Pons (tissue), 1 donor: ENCODE measurements at regions not wholly inside any gene's neighbourhood (a gene's known extent, or its start where the extent isn't known, plus 50 kb on each side); places are given as distances from the start of the nearest gene placed in this dataset.
"Not testable (repeated sequence)": the region's sequence is repeated elsewhere in the genome, so short reads cannot be mapped to it uniquely, and the experiment has no call there.

Source experiments
- DNase-seq: peaks from one replicate; pipeline ENCODE4 v3.0.0-alpha.2; 2016; ENCODE audit warnings: low spot score

DNA sequence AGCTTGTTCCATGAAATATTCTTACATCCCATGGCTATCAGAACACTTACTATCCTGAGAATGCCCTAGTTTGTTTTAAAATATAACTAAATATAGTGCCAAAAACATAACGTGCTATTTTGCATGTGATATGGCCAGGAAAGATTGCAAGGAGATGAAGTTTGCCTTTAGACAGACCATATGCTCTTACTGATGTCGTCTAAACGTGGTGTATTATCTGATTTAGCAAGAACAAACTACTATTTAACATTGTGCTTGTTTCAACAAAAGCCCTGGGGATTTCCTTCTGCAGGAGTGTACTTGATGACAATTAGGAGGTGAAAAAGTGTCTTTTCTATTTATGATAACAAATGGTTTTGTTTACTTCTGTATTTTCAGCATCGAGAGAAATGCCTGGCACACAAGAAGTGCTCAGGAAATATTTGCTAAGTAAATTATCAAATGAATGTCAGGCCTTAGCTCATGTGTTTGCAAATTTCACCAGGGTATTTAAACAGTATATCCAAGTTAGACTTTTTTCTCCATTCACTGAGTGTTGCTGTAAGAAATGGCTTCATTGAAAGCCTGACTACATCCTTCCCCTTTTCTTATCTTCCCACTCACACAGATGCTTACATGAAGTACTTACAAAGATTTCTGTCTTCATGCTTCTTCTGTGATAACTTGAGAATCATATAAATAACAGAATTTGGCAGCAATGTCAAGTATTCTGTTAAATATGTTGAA lies 1033.6 kb downstream of the CDH8 start:
- DNase-seq = no peak

DNA sequence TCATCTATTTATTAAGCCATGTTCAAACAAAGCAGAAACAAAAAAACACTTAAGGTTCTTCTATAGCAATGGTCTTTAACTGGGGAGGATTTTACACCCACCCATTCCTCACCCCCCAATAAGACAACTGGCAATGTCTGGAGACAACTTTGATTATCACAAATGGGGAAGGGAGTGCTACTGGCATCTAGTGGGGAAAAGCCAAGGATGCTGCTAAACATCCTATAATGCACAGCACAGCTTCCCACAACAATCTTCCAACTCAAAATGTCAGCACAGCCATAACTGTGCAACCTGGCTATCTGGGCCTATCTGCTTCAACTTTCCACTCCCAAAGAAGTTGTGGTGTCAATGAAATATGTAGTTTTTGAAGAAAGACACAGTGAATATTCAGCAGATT lies 1044.4 kb downstream of the CDH8 start:
- no peak for DNase-seq

DNA sequence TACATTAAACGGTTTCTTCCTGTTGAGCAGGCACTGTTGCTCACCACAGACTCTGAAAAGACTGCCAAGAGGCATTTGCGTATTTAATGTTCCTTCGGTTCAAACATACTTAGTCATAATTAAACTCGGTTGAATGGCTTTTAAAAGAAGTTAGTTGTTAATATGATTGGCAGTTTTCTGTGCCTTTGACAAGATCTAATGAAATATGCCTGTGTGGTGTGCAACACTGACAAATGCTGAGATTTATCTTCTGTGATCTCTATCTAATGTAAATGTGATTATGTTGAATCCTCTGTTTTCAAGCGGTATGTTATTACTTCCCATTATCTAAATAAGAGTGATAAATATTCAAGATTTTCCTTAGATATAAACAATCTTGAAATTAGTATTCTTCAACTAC lies 1046.6 kb downstream of the CDH8 start:
- no peak for DNase-seq

DNA sequence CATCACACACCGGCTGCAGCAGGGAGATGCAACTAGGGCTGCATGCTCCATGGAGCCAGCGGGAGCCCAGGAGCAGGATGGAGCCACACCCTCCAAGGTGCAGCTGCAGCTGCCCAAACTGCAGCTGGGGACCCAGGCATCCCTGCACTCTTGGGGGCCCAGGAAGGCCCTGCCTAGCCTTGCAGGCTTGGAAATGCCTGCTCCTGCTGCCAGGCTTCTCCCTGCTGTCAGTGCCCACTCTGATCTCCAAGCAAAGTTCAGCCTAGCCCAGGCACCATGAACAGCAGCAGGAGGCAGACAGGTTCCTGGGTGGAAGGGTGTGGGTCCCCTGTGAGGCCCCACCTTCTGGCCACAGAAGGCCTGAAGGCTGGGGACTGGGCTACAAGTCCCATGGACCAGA lies 1057.1 kb downstream of the CDH8 start:
- DNase-seq = no peak

DNA sequence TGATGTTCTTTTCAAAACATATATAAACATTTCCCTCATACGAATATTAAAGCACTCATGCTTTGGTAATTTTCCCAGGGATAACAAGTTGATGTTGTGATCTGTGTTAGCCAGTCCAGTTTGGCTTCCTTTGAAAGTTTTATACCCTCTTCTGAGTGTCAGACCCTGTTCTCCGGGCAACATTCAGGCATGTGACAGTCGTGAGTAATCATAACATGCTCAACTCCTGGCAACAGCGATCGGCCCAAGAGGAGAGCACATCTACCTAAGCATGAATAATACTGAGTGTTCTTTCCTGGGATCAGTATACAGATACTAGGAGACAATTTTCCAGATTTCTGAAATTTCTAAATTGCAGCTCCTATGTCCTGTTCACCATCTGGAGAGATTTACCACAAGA lies 1086.4 kb downstream of the CDH8 start:
- DNase-seq = peak; percentile 3

DNA sequence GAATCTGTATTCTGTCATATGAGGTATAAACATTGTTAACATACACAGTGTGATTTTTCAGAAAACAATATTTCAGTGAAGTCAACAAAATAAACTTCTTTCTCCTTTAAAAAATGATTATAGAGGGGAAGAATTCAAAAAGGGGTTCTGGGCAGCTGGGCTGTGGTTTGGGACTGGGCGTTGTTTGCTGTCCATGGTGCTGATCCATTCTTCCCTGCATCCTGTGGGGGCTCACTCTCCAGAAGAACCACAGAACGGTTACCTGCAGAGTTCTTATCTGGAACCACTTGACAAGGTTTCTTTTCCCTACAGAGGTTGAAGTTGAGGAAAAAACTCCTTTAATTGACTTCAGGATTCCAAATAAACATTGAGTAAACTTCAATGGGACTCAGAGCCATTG lies 1091.0 kb downstream of the CDH8 start:
- no peak for DNase-seq

DNA sequence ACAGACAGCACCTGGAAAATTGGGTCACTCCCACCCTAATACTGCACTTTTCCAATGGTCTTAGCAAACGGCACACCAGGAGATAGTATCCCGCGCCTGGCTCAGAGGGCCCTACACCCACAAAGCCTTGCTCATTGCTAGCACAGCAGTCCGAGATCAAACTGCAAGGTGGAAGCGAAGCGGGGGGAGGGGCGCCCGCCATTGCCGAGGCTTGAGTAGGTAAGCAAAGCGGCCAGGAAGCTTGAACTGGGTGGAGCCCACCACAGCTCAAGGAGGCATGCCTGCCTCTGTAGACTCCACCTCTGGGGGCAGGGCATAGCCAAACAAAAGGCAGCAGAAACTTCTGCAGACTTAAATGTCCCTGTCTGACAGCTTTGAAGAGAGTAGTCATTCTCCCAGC lies 1100.0 kb downstream of the CDH8 start:
- DNase-seq = not testable (repeated sequence)

DNA sequence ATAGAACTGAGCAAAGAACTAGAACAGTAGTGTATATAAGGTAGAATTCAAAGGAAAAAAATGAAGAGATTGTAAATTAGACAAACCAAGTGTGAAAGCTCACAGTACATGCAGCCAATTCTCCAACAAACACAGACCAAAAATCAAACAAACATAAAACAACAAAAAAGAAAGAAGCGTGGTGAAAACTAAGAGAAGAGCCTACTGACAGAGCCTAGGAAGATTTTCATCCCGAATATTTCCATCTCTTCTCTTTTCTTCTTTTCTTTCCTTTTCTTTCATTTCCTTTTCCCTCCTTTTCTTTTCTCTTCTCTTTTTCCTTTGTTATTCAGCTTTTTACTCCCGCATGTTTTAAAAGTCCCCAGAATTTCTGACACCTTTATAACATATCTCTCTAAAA lies 1103.6 kb downstream of the CDH8 start:
- DNase-seq = no peak

DNA sequence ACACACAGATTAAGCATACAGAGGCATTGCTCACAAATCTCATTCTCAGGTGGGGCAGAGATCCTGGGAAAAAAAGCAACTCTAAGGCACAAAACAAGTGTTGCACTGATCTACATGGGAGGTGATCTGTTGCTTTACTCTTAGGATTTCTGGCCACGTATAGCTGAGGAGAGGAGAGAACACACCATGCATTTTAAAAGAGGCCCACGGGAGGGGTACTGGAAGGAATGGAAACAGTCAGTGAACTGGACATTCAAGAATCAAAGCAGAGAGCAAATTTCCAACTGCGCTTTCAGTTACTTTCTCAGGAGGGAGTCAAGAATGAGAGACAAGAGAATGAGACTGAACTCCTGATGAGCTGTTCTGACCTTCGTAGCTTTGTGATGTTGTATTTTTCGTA lies 1105.9 kb downstream of the CDH8 start:
- no peak for DNase-seq

DNA sequence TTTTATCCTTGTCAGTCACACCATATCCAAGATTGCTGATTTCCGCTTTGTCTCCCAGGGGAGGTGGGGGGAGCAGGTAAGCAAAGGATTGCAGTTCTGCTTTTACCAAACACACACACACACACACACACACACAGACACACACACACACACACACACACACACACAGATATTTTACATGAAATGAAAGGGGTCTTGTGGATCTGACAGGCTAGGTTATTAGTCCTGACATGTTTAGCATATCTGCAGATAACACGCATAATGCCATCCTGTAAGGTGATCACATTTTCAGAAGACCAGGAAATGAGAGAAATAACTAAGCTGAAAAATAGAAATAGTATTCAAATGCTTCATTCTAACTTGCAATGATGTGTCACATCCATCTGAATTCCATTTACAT lies 1113.3 kb downstream of the CDH8 start:
- DNase-seq = no peak

DNA sequence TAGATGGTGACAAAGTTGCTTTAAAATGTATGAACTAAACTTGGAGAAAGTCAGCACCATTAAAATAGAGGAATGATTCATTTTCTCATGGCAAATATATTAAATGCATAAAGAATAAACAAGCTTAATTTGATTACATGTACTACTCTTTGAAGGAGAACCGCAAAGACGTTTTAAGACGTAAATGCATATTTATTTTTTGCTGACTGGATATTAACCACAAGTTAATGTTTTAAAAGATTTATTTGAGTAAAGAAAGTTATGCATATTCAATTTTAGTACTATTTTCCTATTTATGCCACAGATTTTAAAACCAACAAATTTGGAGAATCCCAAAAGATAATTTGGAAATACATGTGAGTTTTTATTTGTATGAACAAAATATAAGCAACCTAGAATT lies 1121.9 kb downstream of the CDH8 start:
- no peak for DNase-seq

DNA sequence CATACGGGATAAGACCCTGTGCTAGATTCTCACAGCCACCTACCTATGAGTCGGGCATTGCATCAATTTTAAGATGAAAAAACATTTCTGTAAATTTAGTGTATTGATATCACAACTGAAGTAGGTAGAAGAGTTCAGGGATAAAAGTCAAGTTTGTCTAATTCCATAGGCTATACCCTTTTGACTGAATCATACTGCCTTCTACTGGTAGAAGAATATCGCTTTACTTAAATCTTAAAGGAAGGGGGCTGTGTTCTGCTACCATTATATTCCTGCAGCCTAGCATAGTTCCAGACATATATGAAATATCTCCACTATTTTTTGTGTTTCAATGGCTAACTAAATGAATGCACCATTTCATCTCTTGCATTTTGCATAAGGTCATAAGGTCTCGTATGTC lies 1128.6 kb downstream of the CDH8 start:
- no peak for DNase-seq

DNA sequence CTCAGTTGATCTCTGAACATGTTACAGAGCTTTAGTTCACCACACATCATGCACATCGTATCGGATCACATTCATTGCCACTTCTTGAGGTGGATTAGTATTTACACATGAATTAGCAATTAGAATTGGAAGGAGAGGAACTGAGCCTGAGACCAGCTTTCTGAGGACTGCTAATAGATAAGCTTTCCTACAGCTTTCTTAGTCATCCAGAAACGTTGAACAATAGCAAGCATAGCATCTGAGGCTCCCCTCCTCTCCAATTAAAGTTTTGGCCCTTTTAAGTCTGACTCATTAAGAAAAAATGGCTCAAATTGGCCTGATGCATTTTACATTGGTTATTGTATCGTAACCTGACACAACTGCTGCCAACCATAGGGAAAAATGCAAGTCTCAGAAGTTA lies 1130.4 kb downstream of the CDH8 start:
- DNase-seq = no peak

DNA sequence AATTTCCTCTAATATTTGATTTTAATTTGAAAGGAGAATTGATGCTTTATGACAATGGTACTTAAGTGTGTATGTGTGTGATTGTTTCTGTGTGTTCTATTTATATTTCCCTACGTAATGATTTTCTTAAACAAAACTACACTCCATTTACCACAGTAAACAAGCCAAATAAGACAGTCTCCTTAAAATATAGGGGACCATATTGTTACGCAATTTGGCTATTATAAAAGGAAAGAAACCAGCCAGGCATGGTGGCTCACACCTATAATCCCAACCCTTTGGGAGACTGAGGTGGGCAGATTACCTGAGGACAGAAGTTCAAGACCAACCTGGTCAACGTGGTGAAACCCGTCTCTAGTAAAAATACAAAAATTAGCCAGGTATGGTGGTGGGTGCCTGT lies 1134.1 kb downstream of the CDH8 start:
- DNase-seq = no peak

DNA sequence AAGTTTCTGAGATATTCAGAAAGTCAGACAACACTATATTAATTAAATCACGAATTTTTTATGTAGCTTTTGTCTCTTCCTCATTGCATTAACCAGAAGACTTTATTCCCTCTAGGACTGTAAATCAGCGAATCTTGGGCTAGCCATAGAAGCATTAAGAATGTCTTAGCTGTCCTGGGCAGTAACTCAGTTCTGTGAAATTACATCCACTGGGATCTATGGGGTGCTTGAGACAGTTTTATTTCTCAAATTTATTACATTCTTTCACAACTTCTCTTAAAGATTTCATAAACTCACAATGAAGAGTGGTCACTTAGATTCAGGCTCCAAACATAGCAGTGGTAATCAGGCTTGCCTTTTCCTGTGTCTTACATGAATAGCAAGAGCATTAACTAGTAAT lies 1153.4 kb downstream of the CDH8 start:
- DNase-seq = no peak

DNA sequence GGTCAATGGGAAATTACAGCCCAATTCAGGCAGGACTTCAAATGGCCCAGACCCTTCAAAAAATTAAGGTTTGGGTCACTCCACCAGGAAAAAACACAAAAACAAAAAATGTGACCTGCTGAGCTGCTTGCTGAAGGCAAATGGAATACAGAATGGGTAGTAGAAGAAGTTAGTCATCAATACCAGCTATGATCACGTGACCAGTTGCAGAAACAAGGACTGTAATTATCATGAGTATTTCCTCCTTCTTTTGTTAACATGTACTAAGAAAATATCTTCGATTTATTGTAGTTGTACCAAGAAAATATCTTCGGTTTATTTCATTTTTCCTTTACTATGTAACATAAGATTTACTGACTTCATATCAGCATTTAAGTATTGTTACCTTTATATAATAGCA lies 1183.6 kb downstream of the CDH8 start:
- DNase-seq = no peak

DNA sequence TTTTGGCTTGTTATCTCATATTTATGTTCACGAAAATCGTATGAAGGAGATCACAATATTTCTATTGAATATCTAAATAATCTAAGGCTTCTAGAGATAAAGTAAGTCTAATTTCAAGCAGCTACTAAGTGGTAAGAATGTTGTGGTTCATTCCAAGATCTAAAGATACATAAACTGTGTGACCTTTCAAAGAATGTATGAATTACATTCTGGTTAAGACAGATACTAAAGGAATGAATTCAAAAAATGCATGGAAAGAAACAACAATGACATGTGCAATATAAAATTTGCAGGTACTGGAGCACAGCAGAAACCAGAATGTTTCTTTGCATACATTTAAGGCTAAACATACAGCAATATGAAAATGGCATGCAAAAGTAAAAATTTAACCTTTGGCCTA lies 1214.6 kb downstream of the CDH8 start:
- DNase-seq = no peak

DNA sequence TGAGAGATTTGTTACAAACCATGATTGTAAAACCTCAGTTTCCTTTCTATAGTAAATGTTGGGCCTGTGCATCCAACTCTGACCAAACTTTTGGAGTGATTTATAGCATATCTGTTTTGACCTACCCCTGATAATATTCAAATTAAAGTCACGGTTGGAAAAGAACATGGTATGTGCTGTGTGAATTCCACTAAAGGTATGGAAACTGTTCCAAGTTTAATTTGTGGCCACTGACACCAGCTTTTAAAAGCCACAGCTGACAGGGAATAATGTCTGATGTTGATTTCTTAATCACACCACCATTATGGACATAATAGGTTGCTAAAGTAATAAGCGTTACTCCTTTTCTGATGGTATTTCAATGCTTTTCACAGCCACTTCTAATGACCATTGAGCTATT lies 1215.9 kb downstream of the CDH8 start:
- DNase-seq = no peak

DNA sequence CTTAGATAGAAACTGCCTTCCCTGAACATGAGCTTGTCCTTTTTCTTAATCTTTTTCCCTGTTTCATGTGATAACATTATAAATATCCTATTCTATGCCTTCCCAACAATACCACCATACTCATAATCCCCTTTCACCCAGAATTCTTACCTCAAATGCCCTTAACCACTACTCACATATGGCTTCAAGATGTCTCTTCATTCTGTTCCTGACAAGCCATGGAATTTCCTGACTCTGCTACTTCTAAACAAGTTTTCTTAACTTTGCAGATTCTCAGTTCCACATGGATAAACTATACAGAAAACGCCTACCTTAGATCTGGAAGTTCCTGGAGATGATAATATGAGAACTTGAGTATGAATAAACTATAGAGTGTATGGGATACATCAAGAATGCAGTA lies 1217.8 kb downstream of the CDH8 start:
- no peak for DNase-seq

DNA sequence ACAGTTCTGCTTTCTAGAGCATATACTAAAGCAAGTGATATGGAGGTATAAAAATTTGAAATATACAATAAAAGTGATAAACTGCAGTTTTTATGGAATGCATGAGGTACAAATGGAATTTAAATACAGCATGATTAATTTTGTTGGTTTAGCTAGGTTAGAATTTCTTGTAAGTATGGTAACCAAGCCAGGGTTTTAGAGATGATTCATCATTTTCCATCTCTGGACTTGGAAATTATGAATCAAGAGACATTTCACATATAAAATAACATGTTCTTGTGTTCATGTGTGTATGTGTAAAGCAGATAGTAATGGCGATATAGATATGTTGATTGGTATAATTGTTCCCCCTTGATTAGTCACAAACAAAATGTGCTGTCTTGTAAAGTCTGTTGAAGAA lies 1219.8 kb downstream of the CDH8 start:
- DNase-seq = no peak

DNA sequence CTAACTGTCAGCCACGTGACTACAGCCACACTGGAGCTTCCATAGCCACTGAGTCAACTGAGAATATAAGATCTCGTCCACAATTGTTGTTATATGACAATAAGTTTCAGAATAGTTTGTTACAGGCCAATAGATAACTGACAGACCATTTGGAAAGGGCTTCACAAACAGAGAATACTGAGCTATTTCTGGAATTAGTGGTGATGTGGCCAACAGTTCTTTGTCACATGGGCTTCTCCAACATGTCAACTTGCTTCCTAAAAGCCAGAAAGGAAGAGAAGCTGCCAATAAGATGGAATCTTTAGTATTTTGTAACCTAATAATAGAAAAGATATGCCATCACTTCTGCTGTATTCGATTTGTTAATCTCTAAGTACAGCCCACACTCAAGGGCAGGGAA lies 1220.4 kb downstream of the CDH8 start:
- no peak for DNase-seq

DNA sequence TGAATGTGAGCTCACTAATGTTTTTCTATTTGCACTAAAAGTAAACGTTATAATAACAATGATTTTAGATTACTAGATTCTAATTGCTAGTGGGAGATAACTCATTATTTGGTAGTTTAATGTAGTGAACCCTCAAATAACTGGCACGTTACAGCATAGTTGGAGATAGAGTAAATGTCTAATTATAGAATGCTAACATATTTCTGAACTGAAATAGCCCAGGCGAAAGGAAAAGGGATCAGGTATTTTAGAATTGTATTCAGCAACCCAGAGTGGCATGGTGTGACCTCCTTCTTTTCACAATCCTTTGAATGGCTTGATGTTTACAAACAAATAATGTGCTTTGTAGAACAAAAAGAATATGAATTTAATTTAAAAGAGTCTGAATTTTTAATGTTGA lies 1221.2 kb downstream of the CDH8 start:
- DNase-seq = no peak

DNA sequence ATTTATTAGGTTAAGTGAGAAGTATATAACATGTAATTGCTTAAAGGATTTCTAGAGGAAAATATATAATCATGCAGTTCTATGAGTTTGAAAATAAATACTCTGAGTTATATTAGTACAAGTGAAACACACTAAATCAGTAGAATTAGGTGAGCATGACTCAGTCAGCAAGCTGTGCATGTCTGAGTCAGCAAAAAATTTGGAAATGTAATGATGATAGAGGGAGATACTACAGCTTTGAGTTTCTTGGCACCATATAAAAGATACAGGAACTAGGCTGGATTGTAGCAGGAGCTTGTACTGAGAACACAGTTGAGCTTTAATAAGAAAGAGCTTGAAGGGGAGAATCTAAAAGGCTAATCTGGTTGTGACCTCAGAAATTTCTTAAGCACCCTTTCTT lies 1224.6 kb downstream of the CDH8 start:
- DNase-seq = no peak

DNA sequence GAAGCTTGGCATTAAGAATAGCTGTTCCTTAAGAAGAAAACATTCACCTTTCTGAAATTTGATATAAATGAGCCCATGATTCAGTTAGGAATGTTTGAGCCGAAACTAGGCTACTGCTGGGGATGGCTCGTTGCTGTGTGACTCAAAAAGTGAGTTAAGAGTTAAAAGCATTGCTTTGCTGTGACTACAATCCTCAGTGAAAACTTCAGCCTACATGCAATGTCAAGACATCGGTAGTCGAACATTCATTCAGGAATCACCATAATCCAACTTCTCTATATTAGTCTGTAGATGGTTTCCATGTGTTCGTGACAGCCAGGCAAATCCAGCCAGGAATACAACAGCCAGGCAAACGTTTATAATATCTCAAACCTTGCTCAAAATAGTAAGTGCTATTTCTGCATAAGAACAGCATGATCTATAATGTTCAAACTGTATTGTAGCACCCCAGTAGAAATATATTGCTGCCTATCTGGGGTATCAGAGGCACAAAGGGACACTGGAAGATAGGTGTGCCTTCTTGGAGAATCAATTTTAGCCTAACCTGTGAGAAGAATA lies 1225.1 kb downstream of the CDH8 start:
- DNase-seq = no peak
